Keratinocyte (primary cell): ENCODE measurements at regions not wholly inside any gene's neighbourhood (a gene's known extent, or its start where the extent isn't known, plus 50 kb on each side); places are given as distances from the start of the nearest gene placed in this dataset.

Experiments used
- DNase-seq: peaks from one replicate; pipeline ENCODE4 v3.0.0-alpha.2; 2011; ENCODE audit warnings: low read depth, missing footprints, low spot score
- FAIRE-seq: peaks from 2 replicates; lab custom pipeline; 2011; peaks lifted over from hg19 to GRCh38; lab: Jason Lieb, UNC
- H2AFZ ChIP-seq: 2 replicates; pipeline ENCODE4 v1.6.0; 2012; ENCODE audit warnings: low read length, control low read depth, inconsistent platforms; ENCODE audit not compliant: control insufficient read depth
- H3K27ac ChIP-seq: 2 replicates; pipeline ENCODE4 v1.5.1; 2011; ENCODE audit warnings: low read length; ENCODE audit not compliant: control insufficient read depth, insufficient read depth
- H3K27me3 ChIP-seq: 3 replicates; pipeline ENCODE4 v1.6.0; 2011; ENCODE audit warnings: low read length; ENCODE audit not compliant: control insufficient read depth, insufficient read depth; ENCODE audit errors: extremely low read depth
- H3K36me3 ChIP-seq, 2 experiments: 2 replicates in 1 of 2; 3 replicates in 1 of 2; pipeline ENCODE4 v1.5.1; 2011; ENCODE audit warnings: low read length in 2 of 2, mild to moderate bottlenecking in 1 of 2; ENCODE audit not compliant: control insufficient read depth in 2 of 2, insufficient read depth in 2 of 2; ENCODE audit errors: extremely low read depth in 1 of 2
- H3K4me1 ChIP-seq: 3 replicates; pipeline ENCODE4 v1.5.1; 2011; ENCODE audit warnings: low read length; ENCODE audit not compliant: control insufficient read depth, insufficient read depth; ENCODE audit errors: extremely low read depth
- H3K4me2 ChIP-seq: 3 replicates; pipeline ENCODE4 v1.6.0; 2011; ENCODE audit warnings: low read depth, low read length; ENCODE audit not compliant: control insufficient read depth, insufficient read depth; ENCODE audit errors: extremely low read depth
- H3K4me3 ChIP-seq, 3 experiments: fragments of 200-600 bp in 1 of 3; sonication (generic) in 1 of 3; 2 replicates in 2 of 3; 3 replicates in 1 of 3; pipeline ENCODE4 v1.5.1; 2011 to 2016; ENCODE audit warnings: low read length in 3 of 3, mild to moderate bottlenecking in 3 of 3, control low read depth in 2 of 3, inconsistent platforms in 1 of 3, low read depth in 1 of 3, mixed read lengths in 1 of 3, mixed run types in 1 of 3, moderate library complexity in 1 of 3; ENCODE audit not compliant: control insufficient read depth in 2 of 3, insufficient read depth in 2 of 3; ENCODE audit errors: extremely low read depth in 1 of 3
- H3K79me2 ChIP-seq: 2 replicates; pipeline ENCODE4 v1.6.0; 2012; ENCODE audit warnings: low read length; ENCODE audit not compliant: control insufficient read depth, insufficient read depth
- H3K9ac ChIP-seq: 3 replicates; pipeline ENCODE4 v1.6.0; 2011; ENCODE audit warnings: low read length; ENCODE audit not compliant: control insufficient read depth, insufficient read depth; ENCODE audit errors: extremely low read depth
- H3K9me1 ChIP-seq: 3 replicates; pipeline ENCODE4 v1.6.0; 2011; ENCODE audit warnings: low read length; ENCODE audit not compliant: control insufficient read depth, insufficient read depth; ENCODE audit errors: extremely low read depth
- H3K9me3 ChIP-seq: 2 replicates; pipeline ENCODE4 v1.5.1; 2012; ENCODE audit warnings: low read depth, low read length; ENCODE audit not compliant: control insufficient read depth
- H4K20me1 ChIP-seq: 3 replicates; pipeline ENCODE4 v1.6.0; 2011; ENCODE audit warnings: low read length; ENCODE audit not compliant: control insufficient read depth, insufficient read depth; ENCODE audit errors: extremely low read depth
- EZH2 ChIP-seq: IDR thresholded peaks from one replicate; pipeline ENCODE4 v1.6.1; 2012; ENCODE audit warnings: inconsistent platforms, mild to moderate bottlenecking, low read length, moderate library complexity
- dilution Hi-C: fragments of 300-500 bp; cut with MboI; formaldehyde crosslinking; loops from one replicate; pipeline ENCODE4 v1.7.0; 2020; ENCODE audit warnings: low sequenced_read_pairs; ENCODE audit not compliant: extremely low pct_ligation_motif_present
- TF ChIP-seq, protein P1 (sequence below), 3 experiments: IDR thresholded peaks in 1 of 3; conservative IDR thresholded peaks in 1 of 3; optimal IDR thresholded peaks in 1 of 3; 2 replicates in 2 of 3; 3 replicates in 1 of 3; pipeline versions ENCODE3 to v1.5.1; 2011; ENCODE audit warnings: low read length in 3 of 3, mild to moderate bottlenecking in 3 of 3, moderate library complexity in 2 of 3, control low read depth in 1 of 3, inconsistent platforms in 1 of 3; ENCODE audit not compliant: insufficient read depth in 2 of 3; ENCODE audit errors: extremely low read depth in 1 of 3

DNA sequence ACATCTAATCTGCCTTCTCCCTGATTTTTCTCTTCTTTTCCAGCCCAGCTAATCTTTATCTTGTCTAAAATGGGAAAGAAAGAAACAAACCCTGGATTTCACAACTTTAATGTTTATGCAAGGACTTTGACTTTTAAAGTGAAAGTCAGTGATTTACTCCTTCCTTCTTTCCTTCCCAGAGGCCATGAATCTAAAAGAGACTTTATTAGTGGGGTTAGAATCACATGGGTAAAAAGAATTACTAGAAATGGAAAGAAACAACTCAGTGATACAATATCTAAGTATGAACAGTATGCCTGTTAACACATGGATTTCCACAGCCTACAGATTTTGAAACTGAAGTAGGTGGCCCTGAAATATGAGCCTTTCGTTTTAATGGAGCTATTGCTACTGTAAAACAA is 59.8 kb upstream of the KCNK2 start:
- Histone ChIP-seq H3K9me3 (no peaks in the 10 kb centered on the region), H3K27ac (no peak overlapping the region), H3K36me3 (no peaks in the 10 kb centered on the region), H3K4me1 (peaks cover 3% of the 10 kb centered on the region), H3K4me2 (no peak overlapping the region), H3K9me1 (no peaks in the 10 kb centered on the region), H3K27me3 (no peaks in the 10 kb centered on the region), H3K79me2 (no peaks in the 10 kb centered on the region), H2AFZ (no peak overlapping the region), H4K20me1 (no peaks in the 10 kb centered on the region), H3K4me3 (no peak overlapping the region), H3K9ac (no peak overlapping the region)
- dilution Hi-C loops, result no loop called here
- DNase-seq, result no peak
- FAIRE-seq, result no peak
- TF ChIP-seq, protein P1, sequence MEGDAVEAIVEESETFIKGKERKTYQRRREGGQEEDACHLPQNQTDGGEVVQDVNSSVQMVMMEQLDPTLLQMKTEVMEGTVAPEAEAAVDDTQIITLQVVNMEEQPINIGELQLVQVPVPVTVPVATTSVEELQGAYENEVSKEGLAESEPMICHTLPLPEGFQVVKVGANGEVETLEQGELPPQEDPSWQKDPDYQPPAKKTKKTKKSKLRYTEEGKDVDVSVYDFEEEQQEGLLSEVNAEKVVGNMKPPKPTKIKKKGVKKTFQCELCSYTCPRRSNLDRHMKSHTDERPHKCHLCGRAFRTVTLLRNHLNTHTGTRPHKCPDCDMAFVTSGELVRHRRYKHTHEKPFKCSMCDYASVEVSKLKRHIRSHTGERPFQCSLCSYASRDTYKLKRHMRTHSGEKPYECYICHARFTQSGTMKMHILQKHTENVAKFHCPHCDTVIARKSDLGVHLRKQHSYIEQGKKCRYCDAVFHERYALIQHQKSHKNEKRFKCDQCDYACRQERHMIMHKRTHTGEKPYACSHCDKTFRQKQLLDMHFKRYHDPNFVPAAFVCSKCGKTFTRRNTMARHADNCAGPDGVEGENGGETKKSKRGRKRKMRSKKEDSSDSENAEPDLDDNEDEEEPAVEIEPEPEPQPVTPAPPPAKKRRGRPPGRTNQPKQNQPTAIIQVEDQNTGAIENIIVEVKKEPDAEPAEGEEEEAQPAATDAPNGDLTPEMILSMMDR (optimal IDR thresholded peaks at IDR 0.05 in 1 of 3, IDR thresholded peaks at IDR 0.05 in 1 of 3, conservative IDR thresholded peaks at IDR 0.05 in 1 of 3; ENCODE audit: extremely low read depth in 1 of 3, insufficient read depth in 2 of 3, low read length in 3 of 3), result no peak
- no peak for TF ChIP-seq EZH2

DNA sequence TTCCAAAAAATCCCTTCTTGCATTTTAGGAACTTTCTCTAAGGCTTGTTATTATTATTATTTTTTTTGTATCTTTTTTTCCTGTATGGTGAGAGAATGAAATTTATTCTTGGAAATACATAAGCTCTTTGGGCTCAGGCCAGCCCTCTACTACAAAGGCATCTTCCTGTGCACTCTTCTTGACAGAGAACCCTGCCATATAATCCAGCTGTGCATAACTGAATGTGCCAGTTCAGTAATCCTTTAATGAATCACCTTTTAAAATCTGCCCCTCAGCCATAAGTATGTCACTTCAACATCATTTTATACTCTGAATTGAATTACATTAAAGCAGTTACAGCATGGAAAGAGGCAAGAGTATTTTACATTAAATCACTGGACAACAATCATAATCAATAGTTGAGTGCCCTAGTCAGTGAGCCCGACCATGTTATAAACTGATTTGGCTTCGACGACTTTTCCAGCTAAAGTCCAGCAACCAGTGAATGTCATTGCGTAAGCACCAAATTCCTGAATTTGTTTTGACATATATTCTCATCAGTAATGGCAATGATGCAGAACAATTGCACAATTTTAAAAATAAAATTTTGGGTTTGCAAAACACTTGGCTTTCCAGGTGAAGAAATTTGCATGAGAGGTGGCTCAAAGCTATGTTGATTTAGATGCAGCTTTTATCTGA is 59.2 kb upstream of the KCNK2 start:
- Histone ChIP-seq H3K36me3 (no peaks in the 10 kb centered on the region), H4K20me1 (no peaks in the 10 kb centered on the region), H3K9ac (no peak overlapping the region), H3K4me2 (no peak overlapping the region), H3K9me1 (no peaks in the 10 kb centered on the region), H3K4me1 (peaks cover 3% of the 10 kb centered on the region), H3K4me3 (no peak overlapping the region), H3K9me3 (no peaks in the 10 kb centered on the region), H3K79me2 (no peaks in the 10 kb centered on the region), H3K27ac (no peak overlapping the region), H2AFZ (no peak overlapping the region), H3K27me3 (no peaks in the 10 kb centered on the region)
- dilution Hi-C loops, result no loop called here
- DNase-seq, result no peak
- no peak for FAIRE-seq
- TF ChIP-seq, protein P1 (optimal IDR thresholded peaks at IDR 0.05 in 1 of 3, IDR thresholded peaks at IDR 0.05 in 1 of 3, conservative IDR thresholded peaks at IDR 0.05 in 1 of 3; ENCODE audit: extremely low read depth in 1 of 3, insufficient read depth in 2 of 3, low read length in 3 of 3), result no peak
- TF ChIP-seq EZH2, result no peak
